CD8-positive, alpha-beta memory T cell (primary cell): ENCODE measurements at regions not wholly inside any gene's neighbourhood (a gene's known extent, or its start where the extent isn't known, plus 50 kb on each side); places are given as distances from the start of the nearest gene placed in this dataset.
A peak's percentile ranks its signal among the peaks of the same experiment; 100 is the strongest.

Experiments
- CTCF ChIA-PET: fragments of 350-600 bp; sonication (Branson Sonifier 250); formaldehyde crosslinking; loops from one replicate; lab custom pipeline; 2021; ENCODE audit warnings: antibody characterized with exemption; lab: Charles Lee
- POLR2A ChIA-PET: fragments of 350-600 bp; sonication (Branson Sonifier 250); formaldehyde crosslinking; loops from one replicate; lab custom pipeline; 2021; ENCODE audit warnings: antibody characterized with exemption; lab: Charles Lee
- DNase-seq, 5 donors: peaks; one replicate each; pipeline versions ENCODE4 v3.0.0 to v3.0.0-alpha.2; 2020 to 2022; ENCODE audit warnings: mixed read lengths in 1 of 5
- H3K27ac ChIP-seq: one replicate; pipeline ENCODE4 v1.7.0; 2013; ENCODE audit warnings: low read depth, mild to moderate bottlenecking, low read length, moderate library complexity
- H3K27me3 ChIP-seq: 2 replicates; pipeline ENCODE4 v1.7.0; 2013; ENCODE audit warnings: low read length, mild to moderate bottlenecking; ENCODE audit not compliant: insufficient read depth, poor library complexity, severe bottlenecking
- H3K36me3 ChIP-seq: 2 replicates; pipeline ENCODE4 v1.7.0; 2013; ENCODE audit warnings: mild to moderate bottlenecking, low read length, moderate library complexity; ENCODE audit not compliant: insufficient read depth
- H3K4me1 ChIP-seq: 2 replicates; pipeline ENCODE4 v1.7.0; 2013; ENCODE audit warnings: mild to moderate bottlenecking, low read length, moderate library complexity; ENCODE audit not compliant: insufficient read depth
- H3K4me3 ChIP-seq: 2 replicates; pipeline ENCODE4 v1.7.0; 2013; ENCODE audit warnings: mild to moderate bottlenecking, low read length
- H3K9me3 ChIP-seq: 2 replicates; pipeline ENCODE4 v1.7.0; 2013; ENCODE audit warnings: mild to moderate bottlenecking, low read length
- H3K27ac Mint-ChIP-seq, 8 donors: one replicate each; pipeline ENCODE4 v1.8.0; 2020 to 2021; ENCODE audit warnings: mixed read lengths in 8 of 8, mild to moderate bottlenecking in 6 of 8, inconsistent platforms in 3 of 8, moderate library complexity in 3 of 8
- H3K27me3 Mint-ChIP-seq, 2 donors: one replicate each; pipeline ENCODE4 v1.8.0; 2020 to 2021; ENCODE audit warnings: mixed read lengths in 2 of 2, mild to moderate bottlenecking in 1 of 2, moderate library complexity in 1 of 2
- H3K36me3 Mint-ChIP-seq, 3 donors: one replicate each; pipeline ENCODE4 v1.8.0; 2020 to 2021; ENCODE audit warnings: mixed read lengths in 3 of 3, inconsistent platforms in 1 of 3, mild to moderate bottlenecking in 1 of 3
- H3K4me1 Mint-ChIP-seq, 3 donors: one replicate each; pipeline ENCODE4 v1.8.0; 2020 to 2021; ENCODE audit warnings: mixed read lengths in 3 of 3, inconsistent platforms in 1 of 3, mild to moderate bottlenecking in 1 of 3
- H3K4me3 Mint-ChIP-seq, 7 donors: one replicate each; pipeline ENCODE4 v1.8.0; 2020 to 2021; ENCODE audit warnings: mixed read lengths in 7 of 7, mild to moderate bottlenecking in 6 of 7, moderate library complexity in 4 of 7, inconsistent platforms in 2 of 7
- H3K9me3 Mint-ChIP-seq, 5 donors: one replicate each; pipeline ENCODE4 v1.8.0; 2020 to 2022; ENCODE audit warnings: mixed read lengths in 5 of 5, mild to moderate bottlenecking in 3 of 5, moderate library complexity in 2 of 5, inconsistent platforms in 1 of 5

DNA sequence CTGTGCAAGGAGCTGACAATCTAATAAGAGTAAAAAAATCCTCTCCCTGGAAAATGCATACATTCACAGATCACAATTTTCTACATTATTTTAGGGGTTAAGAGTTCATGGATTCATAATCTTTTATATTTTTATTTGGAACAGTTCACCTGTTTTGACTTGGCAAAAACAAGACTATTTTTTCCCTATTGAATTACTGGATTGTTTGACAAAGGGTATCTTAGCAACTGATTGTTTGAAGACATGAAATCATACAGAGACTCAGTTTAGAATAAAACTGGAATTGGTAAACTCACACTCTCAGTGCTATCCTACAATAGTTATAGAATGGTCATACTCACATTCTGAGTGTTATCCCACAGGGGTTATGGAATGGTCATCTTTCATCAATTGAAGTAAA is 358.2 kb upstream of the PTGER4 start:
- H3K27me3 Mint-ChIP-seq: no peaks in the 10 kb centered on the region
- Histone ChIP-seq H3K4me3 (no peak overlapping the region), H3K9me3 (no peaks in the 10 kb centered on the region), H3K36me3 (no peaks in the 10 kb centered on the region), H3K27me3 (no peaks in the 10 kb centered on the region), H3K4me1 (no peaks in the 10 kb centered on the region), H3K27ac (no peak overlapping the region)
- peaks cover 4 to 8% (median 7%) of the 10 kb centered on the region in 3 donors for H3K4me1 Mint-ChIP-seq
- CTCF ChIA-PET: no interaction called here
- no peaks in the 10 kb centered on the region for H3K9me3 Mint-ChIP-seq
- H3K36me3 Mint-ChIP-seq: peaks cover 0 to 4% (median 0%) of the 10 kb centered on the region in 3 donors
- H3K4me3 Mint-ChIP-seq: no peak overlapping the region
- POLR2A ChIA-PET: no interaction called here
- no peak overlapping the region for H3K27ac Mint-ChIP-seq
- no peak for DNase-seq

DNA sequence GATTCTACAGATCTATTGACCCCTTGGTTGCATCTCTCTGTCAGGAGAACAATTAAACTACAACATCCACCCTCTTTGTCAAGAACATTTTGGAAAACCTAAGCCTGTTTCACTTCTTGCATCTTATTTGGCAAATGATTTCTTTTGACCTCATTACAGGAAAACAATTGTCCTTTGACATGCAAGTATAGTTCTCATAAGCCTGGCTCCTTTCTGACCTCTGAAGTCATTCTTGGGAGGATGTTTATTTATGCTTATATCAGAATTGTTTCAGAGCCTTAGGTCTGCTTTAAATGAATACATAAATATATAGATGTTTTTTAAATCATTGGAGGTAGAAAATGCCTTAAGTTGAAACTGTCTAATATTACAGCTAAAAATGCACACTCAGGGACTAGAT is 361.3 kb upstream of the PTGER4 start:
- H3K9me3 ChIP-seq: no peaks in the 10 kb centered on the region
- no peak overlapping the region for H3K4me3 ChIP-seq
- no peak overlapping the region for H3K27ac ChIP-seq
- CTCF ChIA-PET: no interaction called here
- Mint-ChIP-seq H3K27ac (peak overlapping the region in 1 of 8 donors; percentile 55), H3K4me1 (no peaks in the 10 kb centered on the region), H3K36me3 (peaks cover 0 to 4% (median 0%) of the 10 kb centered on the region in 3 donors), H3K9me3 (no peaks in the 10 kb centered on the region), H3K27me3 (no peaks in the 10 kb centered on the region), H3K4me3 (no peak overlapping the region)
- no peaks in the 10 kb centered on the region for H3K4me1 ChIP-seq
- H3K36me3 ChIP-seq: no peaks in the 10 kb centered on the region
- H3K27me3 ChIP-seq: no peaks in the 10 kb centered on the region
- DNase-seq: no peak
- POLR2A ChIA-PET: no interaction called here

DNA sequence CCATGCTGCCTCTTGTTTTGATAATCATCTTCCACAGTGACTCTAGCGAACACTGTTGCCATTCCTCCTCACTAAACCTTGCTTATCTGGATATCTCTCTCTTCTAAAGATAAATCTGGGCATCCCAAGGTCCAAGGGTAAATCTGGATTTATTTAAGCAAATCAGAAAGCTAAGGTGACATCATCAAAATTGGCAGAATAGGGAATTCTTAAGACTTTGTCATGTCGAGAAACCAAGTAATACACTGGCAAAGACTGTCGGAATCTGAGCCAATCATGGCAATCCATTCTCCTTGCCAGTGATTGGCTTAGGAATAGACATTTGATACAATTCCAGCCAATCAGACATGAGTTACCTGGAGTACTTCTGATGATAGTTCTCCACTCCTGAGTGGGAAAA is 362.7 kb upstream of the PTGER4 start:
- no peak overlapping the region for H3K4me3 Mint-ChIP-seq
- H3K9me3 ChIP-seq: no peaks in the 10 kb centered on the region
- H3K4me3 ChIP-seq: no peak overlapping the region
- no peaks in the 10 kb centered on the region for H3K36me3 ChIP-seq
- H3K9me3 Mint-ChIP-seq: no peaks in the 10 kb centered on the region
- DNase-seq: no peak
- H3K4me1 ChIP-seq: no peaks in the 10 kb centered on the region
- no peaks in the 10 kb centered on the region for H3K27me3 Mint-ChIP-seq
- H3K4me1 Mint-ChIP-seq: no peaks in the 10 kb centered on the region
- no peak overlapping the region for H3K27ac ChIP-seq
- CTCF ChIA-PET: no interaction called here
- peaks cover 0 to 5% (median 0%) of the 10 kb centered on the region in 3 donors for H3K36me3 Mint-ChIP-seq
- no peaks in the 10 kb centered on the region for H3K27me3 ChIP-seq
- POLR2A ChIA-PET: no interaction called here
- H3K27ac Mint-ChIP-seq: no peak overlapping the region

DNA sequence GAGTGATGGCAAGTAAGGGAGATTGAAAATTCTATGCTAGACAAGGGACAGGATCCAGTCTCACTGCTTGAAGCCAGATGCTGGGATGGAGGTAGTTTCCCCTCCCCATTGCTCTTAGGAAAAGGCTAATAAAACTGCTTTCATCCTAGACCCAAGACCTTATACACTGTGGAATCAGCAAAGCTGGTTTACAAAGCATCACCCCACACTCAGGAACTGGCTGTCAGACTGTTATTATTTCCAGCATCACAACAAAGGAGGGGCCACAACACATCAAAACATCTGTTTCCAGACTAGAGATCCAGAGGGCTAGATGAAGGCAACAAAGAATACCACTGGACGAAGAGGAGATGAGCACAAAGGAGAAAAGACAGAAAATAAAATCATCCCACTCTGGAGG is 364.6 kb upstream of the PTGER4 start:
- Histone ChIP-seq H3K27me3 (no peaks in the 10 kb centered on the region), H3K4me1 (no peaks in the 10 kb centered on the region), H3K27ac (no peak overlapping the region), H3K9me3 (no peaks in the 10 kb centered on the region), H3K4me3 (no peak overlapping the region), H3K36me3 (no peaks in the 10 kb centered on the region)
- no peak overlapping the region for H3K4me3 Mint-ChIP-seq
- peak overlapping the region in 2 of 8 donors; percentile 10 to 73 for H3K27ac Mint-ChIP-seq
- H3K4me1 Mint-ChIP-seq: no peaks in the 10 kb centered on the region
- POLR2A ChIA-PET: no interaction called here
- DNase-seq: no peak
- peaks cover 0 to 7% (median 0%) of the 10 kb centered on the region in 3 donors for H3K36me3 Mint-ChIP-seq
- H3K27me3 Mint-ChIP-seq: no peaks in the 10 kb centered on the region
- CTCF ChIA-PET: no interaction called here
- H3K9me3 Mint-ChIP-seq: peaks cover 0 to 2% (median 0%) of the 10 kb centered on the region in 5 donors

DNA sequence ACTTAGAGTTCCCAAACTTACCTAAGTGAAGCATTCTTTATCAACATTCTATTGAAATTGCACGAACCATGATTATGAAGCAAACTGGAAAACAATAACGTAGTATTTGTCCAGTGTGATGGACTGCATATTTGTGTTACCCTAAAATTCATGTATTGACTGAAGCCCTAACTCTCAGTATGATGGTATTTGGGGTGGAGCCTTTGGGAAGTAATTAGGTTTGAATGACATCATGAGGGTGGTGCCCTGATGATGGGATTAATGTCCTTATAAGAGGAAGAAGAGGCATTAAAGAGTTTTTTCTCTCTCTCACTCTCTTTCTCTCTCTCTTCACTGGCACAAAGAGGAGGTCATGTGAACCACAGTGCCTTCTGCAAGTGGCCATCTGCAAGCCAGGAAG is 365.4 kb upstream of the PTGER4 start:
- H3K9me3 ChIP-seq: no peaks in the 10 kb centered on the region
- Mint-ChIP-seq H3K36me3 (peaks cover 0 to 7% (median 0%) of the 10 kb centered on the region in 3 donors), H3K4me1 (no peaks in the 10 kb centered on the region), H3K27me3 (no peaks in the 10 kb centered on the region), H3K27ac (no peak overlapping the region), H3K4me3 (no peak overlapping the region), H3K9me3 (peaks cover 0 to 2% (median 0%) of the 10 kb centered on the region in 5 donors)
- DNase-seq: no peak
- POLR2A ChIA-PET: no interaction called here
- H3K27me3 ChIP-seq: no peaks in the 10 kb centered on the region
- H3K27ac ChIP-seq: no peak overlapping the region
- H3K36me3 ChIP-seq: no peaks in the 10 kb centered on the region
- H3K4me3 ChIP-seq: no peak overlapping the region
- H3K4me1 ChIP-seq: no peaks in the 10 kb centered on the region
- CTCF ChIA-PET: no interaction called here

DNA sequence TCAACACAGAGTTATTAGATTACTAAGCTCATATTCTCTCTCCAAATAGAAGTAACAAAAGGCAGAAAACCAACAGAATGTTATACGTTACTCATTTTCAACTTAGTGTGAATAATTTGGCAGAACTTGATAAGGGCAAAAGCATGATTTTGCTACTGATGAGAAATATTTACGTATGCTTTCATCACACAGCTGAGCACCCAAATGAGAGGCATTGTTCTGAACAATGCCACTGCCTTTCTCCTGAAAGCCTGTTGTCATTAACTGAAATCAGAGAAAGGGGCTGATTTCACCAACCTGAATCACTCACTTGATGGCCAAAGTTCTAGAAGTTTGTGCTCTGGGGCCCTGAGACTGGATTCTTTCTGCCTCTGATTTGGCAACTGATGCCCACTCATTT is 367.5 kb upstream of the PTGER4 start:
- Histone ChIP-seq H3K4me1 (no peaks in the 10 kb centered on the region), H3K36me3 (no peaks in the 10 kb centered on the region), H3K27me3 (no peaks in the 10 kb centered on the region), H3K4me3 (no peak overlapping the region), H3K27ac (no peak overlapping the region), H3K9me3 (no peaks in the 10 kb centered on the region)
- peaks cover 0 to 2% of the 10 kb centered on the region in 2 donors for H3K27me3 Mint-ChIP-seq
- CTCF ChIA-PET: no interaction called here
- H3K27ac Mint-ChIP-seq: no peak overlapping the region
- peaks cover 0 to 8% (median 6%) of the 10 kb centered on the region in 3 donors for H3K4me1 Mint-ChIP-seq
- DNase-seq: no peak
- H3K36me3 Mint-ChIP-seq: peaks cover 0 to 7% (median 0%) of the 10 kb centered on the region in 3 donors
- peaks cover 0 to 2% (median 0%) of the 10 kb centered on the region in 5 donors for H3K9me3 Mint-ChIP-seq
- POLR2A ChIA-PET: no interaction called here
- no peak overlapping the region for H3K4me3 Mint-ChIP-seq

DNA sequence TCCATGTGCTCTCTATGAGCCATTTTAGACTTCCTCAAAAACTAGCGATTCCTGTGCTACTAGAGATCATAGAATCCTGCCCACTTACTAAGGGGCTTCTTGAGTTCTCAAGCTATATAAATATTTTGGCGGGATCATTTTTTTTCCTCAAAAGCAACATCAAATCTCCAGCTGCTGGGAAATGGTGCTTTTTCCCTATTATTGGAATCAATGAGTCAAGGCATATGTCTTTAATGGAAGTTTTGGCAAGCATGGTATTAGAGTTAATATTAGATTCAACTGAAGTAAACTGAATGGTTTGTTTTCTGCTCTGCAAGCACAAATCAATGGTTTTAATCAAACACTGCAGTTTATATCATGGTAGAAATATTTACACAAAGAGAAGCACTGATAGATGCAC is 369.9 kb upstream of the PTGER4 start:
- Histone ChIP-seq H3K9me3 (no peaks in the 10 kb centered on the region), H3K27ac (no peak overlapping the region), H3K27me3 (no peaks in the 10 kb centered on the region), H3K4me1 (no peaks in the 10 kb centered on the region), H3K36me3 (no peaks in the 10 kb centered on the region), H3K4me3 (no peak overlapping the region)
- peaks cover 0 to 10% (median 0%) of the 10 kb centered on the region in 3 donors for H3K36me3 Mint-ChIP-seq
- ChIA-PET POLR2A (no interaction called here), CTCF (no interaction called here)
- H3K4me3 Mint-ChIP-seq: no peak overlapping the region
- peaks cover 0 to 2% of the 10 kb centered on the region in 2 donors for H3K27me3 Mint-ChIP-seq
- DNase-seq: no peak
- peaks cover 0 to 2% (median 0%) of the 10 kb centered on the region in 5 donors for H3K9me3 Mint-ChIP-seq
- H3K4me1 Mint-ChIP-seq: peaks cover 0 to 8% (median 6%) of the 10 kb centered on the region in 3 donors
- no peak overlapping the region for H3K27ac Mint-ChIP-seq

DNA sequence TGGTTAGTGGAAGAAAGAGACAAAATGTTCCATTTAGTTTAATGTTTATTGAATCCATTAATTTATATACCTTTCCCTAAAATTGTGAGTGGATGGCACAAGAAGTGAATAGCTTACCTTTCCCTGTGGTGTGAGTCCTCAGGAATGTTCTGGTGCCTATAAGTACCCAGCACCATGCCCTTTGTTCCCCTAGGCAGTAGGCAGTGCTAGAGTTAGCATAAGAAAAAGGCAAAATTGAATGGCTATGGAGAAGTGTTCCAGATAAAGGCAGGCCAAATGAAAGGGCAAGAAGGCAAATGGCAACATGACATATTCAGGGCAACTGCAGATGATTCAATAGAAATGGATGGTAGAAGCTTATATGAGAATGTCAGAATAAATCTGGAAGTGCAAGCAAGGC is 370.8 kb upstream of the PTGER4 start:
- POLR2A ChIA-PET: no interaction called here
- no peak overlapping the region for H3K4me3 ChIP-seq
- no peak overlapping the region for H3K4me3 Mint-ChIP-seq

More for the DNA sequence above, 370.8 kb upstream of the PTGER4 start:
- peaks cover 0 to 2% (median 0%) of the 10 kb centered on the region in 5 donors for H3K9me3 Mint-ChIP-seq
- DNase-seq: no peak
- Histone ChIP-seq H3K27me3 (no peaks in the 10 kb centered on the region), H3K27ac (no peak overlapping the region), H3K4me1 (no peaks in the 10 kb centered on the region), H3K9me3 (no peaks in the 10 kb centered on the region), H3K36me3 (no peaks in the 10 kb centered on the region)
- peaks cover 0 to 8% (median 6%) of the 10 kb centered on the region in 3 donors for H3K4me1 Mint-ChIP-seq
- CTCF ChIA-PET: no interaction called here
- peaks cover 0 to 15% (median 0%) of the 10 kb centered on the region in 3 donors for H3K36me3 Mint-ChIP-seq
- peaks cover 0 to 2% of the 10 kb centered on the region in 2 donors for H3K27me3 Mint-ChIP-seq
- H3K27ac Mint-ChIP-seq: peak overlapping the region in 1 of 8 donors; percentile 37
